22Rv1 (cell line): ENCODE measurements at regions not wholly inside any gene's neighbourhood (a gene's known extent, or its start where the extent isn't known, plus 50 kb on each side); places are given as distances from the start of the nearest gene placed in this dataset.

Source experiments
- CTCF ChIP-seq: fragments of 450-650 bp; IDR thresholded peaks from 2 replicates; pipeline ENCODE4 v1.5.1; 2017; ENCODE audit warnings: mild to moderate bottlenecking
- ZFX ChIP-seq: fragments of 450-650 bp; IDR thresholded peaks from 2 replicates; pipeline ENCODE4 v1.6.1; 2017; ENCODE audit warnings: antibody characterized with exemption, borderline replicate concordance

DNA sequence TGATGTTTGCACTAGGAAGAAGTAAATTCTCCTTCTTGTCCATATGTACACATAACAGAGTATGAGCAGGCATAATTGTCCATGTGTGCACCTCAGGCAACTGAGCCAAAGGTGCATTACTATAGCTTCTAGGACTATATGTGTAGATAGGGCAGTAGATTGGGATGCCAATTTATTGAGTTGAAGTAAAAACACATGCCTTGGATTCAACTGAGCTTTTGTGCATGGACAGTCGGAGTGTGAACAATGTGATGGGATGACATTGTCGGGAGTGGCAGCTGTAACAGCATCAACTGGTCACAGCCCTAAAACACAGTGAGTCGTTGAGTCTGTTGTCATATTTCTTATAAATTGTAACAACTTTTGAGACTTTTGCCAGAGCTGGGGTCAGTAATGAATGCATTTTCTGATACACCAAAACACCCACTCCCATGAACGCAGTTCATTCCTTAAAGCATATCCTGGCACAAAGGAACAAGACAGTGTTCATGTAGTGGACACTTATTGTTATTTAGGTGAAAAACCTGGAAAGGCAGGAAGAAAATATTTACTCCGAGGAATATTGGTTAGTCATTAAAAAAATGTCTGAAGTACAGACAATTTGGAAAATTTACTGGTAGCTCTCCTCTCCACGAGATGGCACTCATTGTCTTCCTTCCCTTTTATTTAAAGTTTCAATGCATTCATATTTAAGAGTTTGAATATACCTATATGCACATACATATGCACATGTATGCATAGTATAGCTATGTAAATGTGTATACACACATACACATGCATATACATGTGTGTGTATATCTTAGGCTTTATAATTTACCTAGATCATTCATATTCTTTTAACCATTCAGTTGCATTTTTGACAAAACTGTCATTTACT lies 302.0 kb upstream of the STXBP5 start:
- TF ChIP-seq CTCF (peak; percentile 51), ZFX (no peak)
